ENCODE measurements at regions not wholly inside any gene's neighbourhood (a gene's known extent, or its start where the extent isn't known, plus 50 kb on each side); places are given as distances from the start of the nearest gene placed in this dataset.

DNA sequence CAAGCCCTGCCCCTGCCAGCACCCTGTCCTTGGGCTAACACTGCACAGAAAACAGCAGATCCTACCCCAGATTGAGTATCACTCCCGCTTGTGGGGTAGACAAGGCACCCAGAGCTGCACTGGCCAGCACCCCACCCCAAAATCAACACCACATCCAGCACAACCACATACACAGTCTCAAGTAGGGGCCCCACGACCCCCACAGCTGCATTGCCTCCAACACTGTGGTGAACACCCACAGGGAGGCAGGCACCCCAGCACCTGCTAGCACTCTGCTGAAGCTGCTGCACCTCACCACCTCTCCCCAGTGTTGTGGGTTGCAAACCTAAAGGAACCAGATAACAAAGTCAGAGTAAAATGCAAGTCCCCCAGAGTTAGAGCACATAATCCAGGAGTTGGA lies 589.9 kb downstream of the PCDH19 start:
- Histone ChIP-seq H2AK5ac (ENCODE audit: insufficient read length, low read length) (no peak overlapping the region), H4K5ac (ENCODE audit: insufficient read length, low read depth, low read length) (no peak overlapping the region), H3K23me2 (ENCODE audit: insufficient read length, low read depth, low read length, poor library complexity, severe bottlenecking) (no peaks in the 10 kb centered on the region), H2BK12ac (ENCODE audit: insufficient read length, low read depth, low read length) (no peak overlapping the region), H3K9ac (ENCODE audit: extremely low read depth, insufficient read length, low read length) (no peak overlapping the region), H4K20me1 (ENCODE audit: control insufficient read depth, insufficient read depth, insufficient read length) (no peaks in the 10 kb centered on the region), H3K18ac (ENCODE audit: insufficient read length, low read depth, low read length) (no peak overlapping the region), H3K14ac (ENCODE audit: insufficient read depth, low read length) (no peak overlapping the region), H3K23ac (ENCODE audit: insufficient read length, low read depth, low read length) (no peak overlapping the region), H4K8ac (replicated peaks; ENCODE audit: insufficient read length, low read depth, low read length) (no peak overlapping the region), H3K9me3 (ENCODE audit: control insufficient read depth, low read depth, low read length) (no peaks in the 10 kb centered on the region), H3K79me2 (ENCODE audit: insufficient read depth, low read length) (no peaks in the 10 kb centered on the region), H3K27ac (ENCODE audit: insufficient read length, low read depth, low read length) (no peak overlapping the region), H3K56ac (ENCODE audit: insufficient read length, low read depth, low read length) (no peak overlapping the region), H4K91ac (ENCODE audit: insufficient read length, low read depth, low read length) (no peak overlapping the region), H3K27me3 (ENCODE audit: insufficient read depth, low read length) (no peaks in the 10 kb centered on the region), H3K4ac (ENCODE audit: low read depth, low read length) (no peak overlapping the region), H3T11ph (ENCODE audit: low read length) (no peak overlapping the region), H2BK15ac (ENCODE audit: low read depth, low read length) (no peak overlapping the region), H2BK20ac (ENCODE audit: low read depth, low read length, poor library complexity, severe bottlenecking) (no peak overlapping the region), H2BK120ac (ENCODE audit: low read depth, low read length, poor library complexity, severe bottlenecking) (no peak overlapping the region), H2AFZ (ENCODE audit: low read length) (no peak overlapping the region), H3K4me2 (ENCODE audit: insufficient read depth, insufficient read length, low read length) (no peak overlapping the region), H3K4me1 (ENCODE audit: insufficient read depth, low read length) (no peaks in the 10 kb centered on the region), H3K79me1 (ENCODE audit: insufficient read depth, low read depth, low read length, poor library complexity, severe bottlenecking) (no peaks in the 10 kb centered on the region), H2BK5ac (ENCODE audit: insufficient read length, low read length) (no peak overlapping the region)
- no peaks in the 10 kb centered on the region; the same call in 1 of the 2 replicates for H3K27me3 Mint-ChIP-seq (ENCODE audit: low read depth)
- H3K4me3 Mint-ChIP-seq, result no peak overlapping the region
- H3K27ac Mint-ChIP-seq, result peak overlapping the region in 1 of 3 experiments; percentile 2; a peak in 2 of 7 replicates
- no peak for TF ChIP-seq CTCF (conservative IDR thresholded peaks at IDR 0.05)
- no peaks in the 10 kb centered on the region for H3K36me3 Mint-ChIP-seq (ENCODE audit: insufficient read depth in 1 of 3, low read depth in 3 of 3)
- H3K4me1 Mint-ChIP-seq, result no peaks in the 10 kb centered on the region
- no peak for DNase-seq
- H3K9me3 Mint-ChIP-seq, result peaks cover 0 to 2% of the 10 kb centered on the region in 2 experiments; a peak in 1 of 5 replicates
- no CpG with 5 or more reads among the region's 2 CpGs for WGBS (ENCODE audit: extremely low coverage, insufficient read length, low lambda C conversion rate)

All from H9 (cell line).